ENCODE measurements at regions not wholly inside any gene's neighbourhood (a gene's known extent, or its start where the extent isn't known, plus 50 kb on each side); places are given as distances from the start of the nearest gene placed in this dataset.

DNA sequence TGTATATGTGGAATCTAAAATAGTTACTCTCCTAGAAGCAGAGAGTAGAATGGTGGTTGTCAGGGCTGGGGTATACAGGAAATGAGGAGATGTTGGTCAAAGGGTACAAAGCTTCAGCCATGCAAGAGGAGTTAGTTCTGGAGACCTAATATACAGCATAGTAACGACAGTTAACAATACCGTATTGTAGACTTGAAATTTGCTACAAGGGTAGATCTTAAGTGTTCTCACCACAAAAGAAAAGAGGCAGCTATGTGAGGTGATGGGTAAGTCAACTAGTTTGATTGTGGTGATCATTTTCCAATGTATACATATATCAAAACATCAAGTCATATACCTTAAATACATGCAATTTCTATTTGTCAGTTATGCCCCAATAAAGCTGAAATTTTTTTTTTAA lies 98.2 kb upstream of the CYP1B1 start:
- peaks cover 28% of the 10 kb centered on the region for H3K27me3 Mint-ChIP-seq
- peaks cover 2% of the 10 kb centered on the region for H3K4me1 Mint-ChIP-seq
- no peak for DNase-seq
- intact Hi-C loops (cut with micrococcal nuclease): no loop called here
- H3K9me3 Mint-ChIP-seq: peaks cover 4% of the 10 kb centered on the region
- no peak overlapping the region for H3K4me3 Mint-ChIP-seq
- H3K36me3 Mint-ChIP-seq (ENCODE audit: low read depth): no peaks in the 10 kb centered on the region
- H3K27ac Mint-ChIP-seq: no peak overlapping the region

DNA sequence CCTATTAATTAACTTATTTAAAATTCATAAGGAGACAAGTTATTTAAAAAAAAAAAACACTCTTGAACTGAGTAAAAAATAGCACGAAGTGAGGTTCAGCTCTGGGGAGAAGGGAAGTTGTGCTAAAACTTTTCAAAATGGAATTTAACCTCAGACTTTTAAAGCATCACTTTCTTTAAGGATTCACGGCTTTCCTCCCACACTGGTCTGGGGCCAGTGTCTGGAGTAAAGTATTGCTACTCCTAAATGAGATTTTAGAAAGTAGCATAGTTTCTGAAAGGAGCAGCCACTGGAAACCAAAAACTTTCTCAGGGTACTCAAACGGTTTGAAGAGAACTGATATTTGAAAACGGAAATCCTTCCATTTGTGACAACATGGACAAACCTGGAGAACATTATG lies 97.7 kb upstream of the CYP1B1 start:
- no peak for DNase-seq
- Mint-ChIP-seq H3K4me3 (no peak overlapping the region), H3K4me1 (no peaks in the 10 kb centered on the region), H3K27ac (no peak overlapping the region), H3K36me3 (ENCODE audit: low read depth) (no peaks in the 10 kb centered on the region), H3K9me3 (no peaks in the 10 kb centered on the region), H3K27me3 (peaks cover 23% of the 10 kb centered on the region)
- intact Hi-C loops (cut with micrococcal nuclease): no loop called here

DNA sequence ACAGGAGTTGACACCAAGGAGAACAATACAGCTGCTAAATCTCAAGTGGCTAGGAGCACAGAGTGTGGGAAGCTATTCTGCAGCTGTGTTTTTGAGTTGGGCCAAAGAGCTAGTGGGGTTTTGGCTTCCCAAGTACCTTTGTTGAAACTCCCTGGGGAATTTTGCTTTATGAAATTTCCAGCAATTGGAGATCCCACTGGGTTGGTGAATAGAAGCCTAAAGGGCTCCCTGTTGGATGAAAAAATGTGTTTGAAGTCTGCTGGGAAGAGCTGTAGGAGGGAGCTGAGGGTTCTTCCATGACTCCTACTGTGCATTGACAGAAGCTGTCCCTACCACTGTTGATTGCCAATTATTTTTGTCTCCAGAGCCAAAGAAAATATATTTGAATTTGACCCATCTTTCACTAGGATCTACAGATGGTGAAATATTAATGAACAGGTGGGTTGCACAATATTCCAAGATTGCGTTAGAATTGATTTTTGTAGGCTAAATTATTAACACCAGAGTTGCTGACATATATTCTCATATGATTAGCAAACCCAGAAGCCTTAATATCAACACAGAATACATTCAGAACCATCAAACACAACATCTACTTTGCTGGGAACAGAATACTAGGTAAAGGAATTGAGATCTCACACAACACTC lies 95.4 kb upstream of the CYP1B1 start:
- Mint-ChIP-seq H3K36me3 (ENCODE audit: low read depth) (no peaks in the 10 kb centered on the region), H3K9me3 (no peaks in the 10 kb centered on the region), H3K4me3 (no peak overlapping the region), H3K27ac (no peak overlapping the region), H3K4me1 (no peaks in the 10 kb centered on the region), H3K27me3 (peaks cover 21% of the 10 kb centered on the region)
- DNase-seq: no peak
- intact Hi-C loops (cut with micrococcal nuclease): no loop called here

DNA sequence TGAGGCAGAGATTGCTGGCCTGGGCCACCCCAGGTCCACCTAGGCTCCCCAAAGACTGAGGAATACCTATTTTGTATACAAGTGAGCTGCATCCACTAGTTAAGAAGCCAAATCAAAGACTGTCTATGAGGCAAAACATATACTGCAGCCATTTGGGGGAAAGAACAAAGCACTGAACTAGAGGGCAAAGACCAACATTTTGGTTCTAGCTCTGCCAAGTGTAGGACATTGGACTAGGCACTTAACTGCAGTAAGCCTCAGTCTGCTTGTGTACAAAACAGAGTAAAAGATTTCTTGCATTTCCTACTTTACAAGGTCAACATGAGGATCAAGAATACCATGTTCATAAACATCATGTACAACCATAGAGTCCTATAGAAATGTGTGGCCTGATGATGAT lies 94.8 kb upstream of the CYP1B1 start:
- H3K27me3 Mint-ChIP-seq: peaks cover 21% of the 10 kb centered on the region
- H3K36me3 Mint-ChIP-seq (ENCODE audit: low read depth): no peaks in the 10 kb centered on the region
- DNase-seq: no peak
- H3K4me3 Mint-ChIP-seq: no peak overlapping the region
- intact Hi-C loops (cut with micrococcal nuclease): no loop called here
- no peaks in the 10 kb centered on the region for H3K4me1 Mint-ChIP-seq
- H3K27ac Mint-ChIP-seq: no peak overlapping the region
- no peaks in the 10 kb centered on the region for H3K9me3 Mint-ChIP-seq

DNA sequence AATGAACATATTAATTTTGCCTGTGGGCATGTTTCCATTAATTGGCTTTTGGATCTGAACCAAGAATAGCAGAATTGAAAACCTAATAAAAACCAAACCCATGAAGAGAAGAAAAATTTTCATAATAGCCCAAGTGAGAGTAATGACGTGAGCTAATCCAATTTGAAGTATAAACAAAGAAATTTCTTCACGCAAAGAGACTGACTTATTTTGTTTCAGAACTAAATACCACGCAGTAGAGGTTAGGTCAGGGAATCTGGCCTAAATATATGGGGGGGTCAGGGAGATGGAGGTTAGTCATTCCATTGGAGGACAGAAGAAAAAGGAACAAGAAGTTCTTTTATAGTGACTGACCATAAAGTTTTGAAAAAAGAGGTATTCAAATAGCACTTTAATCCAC lies 94.1 kb upstream of the CYP1B1 start:
- no peak overlapping the region for H3K4me3 Mint-ChIP-seq
- DNase-seq: no peak
- no peaks in the 10 kb centered on the region for H3K9me3 Mint-ChIP-seq
- intact Hi-C loops (cut with micrococcal nuclease): no loop called here
- H3K36me3 Mint-ChIP-seq (ENCODE audit: low read depth): no peaks in the 10 kb centered on the region
- peaks cover 21% of the 10 kb centered on the region for H3K27me3 Mint-ChIP-seq
- no peak overlapping the region for H3K27ac Mint-ChIP-seq
- H3K4me1 Mint-ChIP-seq: no peaks in the 10 kb centered on the region

DNA sequence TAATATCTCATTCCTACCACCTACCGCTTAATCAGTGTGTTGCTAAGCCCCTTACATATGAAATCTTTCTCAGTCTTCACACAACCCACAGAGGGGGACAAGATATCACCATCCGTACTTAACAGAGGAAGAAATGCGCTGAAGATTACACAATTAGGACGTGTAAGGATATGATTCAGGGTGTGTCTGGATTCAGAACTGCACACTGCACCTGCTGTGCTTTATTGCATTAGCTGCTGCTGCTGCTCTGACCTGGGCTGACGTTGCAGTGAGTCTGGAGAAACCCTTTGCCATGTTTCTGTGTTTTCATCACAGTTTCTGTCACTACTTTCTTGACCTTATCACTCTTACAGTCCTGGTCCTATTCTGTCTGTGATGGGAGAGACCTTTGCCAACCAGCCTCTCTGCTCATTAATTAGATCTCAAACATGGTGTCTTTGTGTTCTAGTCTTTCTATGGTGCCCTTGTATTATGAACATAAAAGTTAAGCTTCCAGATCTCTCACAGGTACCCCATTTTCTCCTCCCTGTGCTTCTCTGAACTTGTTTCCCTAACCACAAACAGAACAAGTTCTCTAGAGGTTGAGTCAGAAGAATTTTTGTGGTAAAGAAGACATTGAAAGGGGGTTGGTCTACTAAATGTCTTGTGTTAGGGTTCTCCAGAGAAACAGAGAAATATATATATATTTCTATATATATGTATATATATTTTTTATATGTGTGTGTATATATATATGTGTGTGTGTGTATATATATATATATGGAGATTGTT lies 92.9 kb upstream of the CYP1B1 start:
- no peaks in the 10 kb centered on the region for H3K9me3 Mint-ChIP-seq
- DNase-seq: no peak
- peaks cover 23% of the 10 kb centered on the region for H3K27me3 Mint-ChIP-seq

DNA sequence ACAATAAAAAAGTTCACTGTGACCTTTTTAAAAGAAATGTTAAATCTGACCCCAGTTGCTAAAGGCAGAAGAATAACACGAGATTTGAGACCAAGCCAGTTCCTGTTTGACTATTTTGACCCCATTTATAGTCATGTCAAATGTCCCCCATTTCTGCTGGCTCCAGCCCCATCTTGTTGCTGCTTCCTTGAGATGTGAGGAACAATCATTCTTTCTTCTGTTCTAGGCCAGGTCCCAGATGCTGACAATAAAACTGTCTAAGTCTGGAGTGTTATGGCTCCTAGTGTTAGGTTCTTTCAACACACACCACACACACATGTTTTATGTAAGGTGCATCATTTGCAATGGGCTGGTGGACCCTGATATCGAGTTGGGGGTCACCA lies 92.0 kb upstream of the CYP1B1 start:
- H3K4me1 Mint-ChIP-seq: no peaks in the 10 kb centered on the region
- intact Hi-C loops (cut with micrococcal nuclease): no loop called here
- H3K27ac Mint-ChIP-seq: no peak overlapping the region
- H3K27me3 Mint-ChIP-seq: peaks cover 26% of the 10 kb centered on the region
- no peak for DNase-seq
- no peak overlapping the region for H3K4me3 Mint-ChIP-seq
- H3K9me3 Mint-ChIP-seq: no peaks in the 10 kb centered on the region
- no peaks in the 10 kb centered on the region for H3K36me3 Mint-ChIP-seq (ENCODE audit: low read depth)

More for the DNA sequence above, 92.9 kb upstream of the CYP1B1 start:
- Mint-ChIP-seq H3K36me3 (ENCODE audit: low read depth) (no peaks in the 10 kb centered on the region), H3K4me1 (no peaks in the 10 kb centered on the region), H3K27ac (no peak overlapping the region), H3K4me3 (no peak overlapping the region)
- intact Hi-C loops (cut with micrococcal nuclease): no loop called here

DNA sequence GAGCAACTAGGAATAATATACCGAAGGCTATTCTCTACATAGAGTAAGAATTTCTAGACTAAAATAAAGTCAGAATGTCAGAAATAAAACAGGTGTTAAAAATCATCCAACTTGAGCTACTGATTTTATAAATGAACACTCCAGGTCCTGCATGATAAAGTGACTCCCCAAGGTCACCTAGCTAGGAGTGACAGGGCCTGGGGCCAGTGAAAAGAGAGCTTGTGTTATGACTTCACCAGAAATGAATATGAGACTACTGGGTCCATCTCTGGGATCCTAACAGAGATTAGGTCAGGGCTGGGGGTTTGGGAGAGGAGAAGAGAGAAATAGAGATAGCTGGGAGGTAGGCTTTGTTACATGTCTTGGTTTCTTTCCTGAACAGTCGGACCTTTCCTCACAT lies 89.7 kb upstream of the CYP1B1 start:
- Mint-ChIP-seq H3K4me1 (no peaks in the 10 kb centered on the region), H3K27ac (no peak overlapping the region), H3K27me3 (peaks cover 29% of the 10 kb centered on the region), H3K9me3 (no peaks in the 10 kb centered on the region), H3K36me3 (ENCODE audit: low read depth) (no peaks in the 10 kb centered on the region), H3K4me3 (no peak overlapping the region)
- intact Hi-C loops (cut with micrococcal nuclease): no loop called here
- no peak for DNase-seq

DNA sequence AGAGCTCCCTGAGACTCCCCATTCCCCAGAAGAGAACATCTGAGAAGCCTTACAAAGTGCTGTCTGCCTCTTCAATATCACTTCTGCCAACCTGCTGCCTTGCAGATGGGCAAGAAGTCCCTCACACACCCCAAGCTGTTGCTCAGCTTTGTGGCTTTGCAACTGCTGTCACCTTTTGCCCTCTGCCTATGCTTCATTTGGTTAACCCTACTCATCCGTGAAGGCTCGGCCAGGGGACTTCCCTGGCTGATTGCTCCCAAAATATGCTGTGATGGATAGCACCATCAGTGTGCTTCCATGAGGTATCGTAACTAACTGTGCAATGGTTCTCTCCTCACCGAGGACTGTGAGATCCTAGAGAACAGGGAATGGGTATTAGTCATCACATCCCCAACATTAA lies 88.9 kb upstream of the CYP1B1 start:
- intact Hi-C loops (cut with micrococcal nuclease): no loop called here
- Mint-ChIP-seq H3K4me1 (no peaks in the 10 kb centered on the region), H3K36me3 (ENCODE audit: low read depth) (no peaks in the 10 kb centered on the region), H3K9me3 (no peaks in the 10 kb centered on the region), H3K27me3 (peaks cover 34% of the 10 kb centered on the region), H3K4me3 (no peak overlapping the region), H3K27ac (no peak overlapping the region)
- DNase-seq: no peak

DNA sequence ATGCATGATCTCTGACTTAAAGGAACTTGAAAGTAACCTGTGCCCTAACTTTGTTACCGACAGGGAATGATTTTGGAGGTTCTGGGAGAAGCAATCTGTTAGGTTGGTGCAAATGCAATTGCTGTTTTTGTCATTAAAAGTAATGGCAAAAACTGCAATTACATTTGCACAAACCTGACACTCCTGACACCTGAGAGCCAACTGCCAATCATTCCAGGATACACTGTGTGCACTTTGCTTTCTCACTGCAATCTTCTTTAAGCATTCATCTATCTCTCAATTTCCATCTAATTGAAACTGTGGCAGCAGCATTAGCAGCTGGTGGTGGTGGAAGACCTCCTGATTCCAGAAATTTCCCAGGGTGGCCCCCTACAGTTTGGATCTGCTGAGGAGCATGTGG lies 87.6 kb upstream of the CYP1B1 start:
- Mint-ChIP-seq H3K4me3 (no peak overlapping the region), H3K9me3 (no peaks in the 10 kb centered on the region), H3K4me1 (no peaks in the 10 kb centered on the region), H3K36me3 (ENCODE audit: low read depth) (no peaks in the 10 kb centered on the region), H3K27me3 (peaks cover 34% of the 10 kb centered on the region), H3K27ac (no peak overlapping the region)
- intact Hi-C loops (cut with micrococcal nuclease): no loop called here
- DNase-seq: no peak

DNA sequence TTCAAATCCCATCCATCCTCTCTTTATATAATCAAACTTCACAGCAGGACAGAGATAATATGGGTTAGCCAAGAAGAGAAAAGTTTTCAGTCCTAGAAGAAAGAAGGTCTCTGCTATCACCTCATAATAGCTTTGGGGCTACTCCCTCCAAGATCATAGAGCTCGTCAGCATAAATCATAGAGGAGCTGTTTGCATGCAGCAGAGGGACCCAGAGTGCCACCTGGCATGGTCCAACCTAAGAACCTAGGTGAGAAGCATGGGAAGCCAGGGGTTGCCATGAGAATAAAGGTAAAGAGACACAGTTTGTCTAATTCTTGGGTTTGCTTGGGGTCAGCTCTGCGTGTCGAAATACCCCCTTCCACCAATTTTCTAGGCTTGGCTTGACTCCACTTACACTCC lies 87.1 kb upstream of the CYP1B1 start:
- Mint-ChIP-seq H3K27ac (no peak overlapping the region), H3K9me3 (no peaks in the 10 kb centered on the region), H3K4me1 (no peaks in the 10 kb centered on the region), H3K36me3 (ENCODE audit: low read depth) (no peaks in the 10 kb centered on the region), H3K27me3 (peaks cover 34% of the 10 kb centered on the region), H3K4me3 (no peak overlapping the region)
- intact Hi-C loops (cut with micrococcal nuclease): no loop called here
- DNase-seq: no peak

DNA sequence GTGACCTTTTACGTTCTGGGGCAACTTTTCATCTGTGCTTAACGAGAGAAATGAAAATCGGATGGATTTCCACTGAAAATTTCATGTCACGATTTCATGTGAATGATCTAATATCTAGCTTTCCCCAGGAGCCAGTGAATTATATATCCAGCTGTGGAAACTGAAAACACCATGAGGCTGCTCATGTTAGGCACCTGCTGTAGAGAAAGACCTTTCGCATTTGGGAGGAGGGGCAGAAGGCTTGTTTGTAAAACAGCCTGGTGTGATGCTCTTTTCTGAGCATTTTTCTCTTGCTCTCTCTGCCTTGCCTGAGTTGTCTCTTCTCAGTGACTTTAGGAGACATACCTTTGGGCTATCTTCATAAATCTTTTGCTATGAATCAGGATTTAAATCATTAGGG lies 84.6 kb upstream of the CYP1B1 start:
- Mint-ChIP-seq H3K4me3 (no peak overlapping the region), H3K27ac (no peak overlapping the region), H3K27me3 (peaks cover 40% of the 10 kb centered on the region), H3K9me3 (no peaks in the 10 kb centered on the region), H3K4me1 (no peaks in the 10 kb centered on the region), H3K36me3 (ENCODE audit: low read depth) (no peaks in the 10 kb centered on the region)
- intact Hi-C loops (cut with micrococcal nuclease): no loop called here
- DNase-seq: no peak

DNA sequence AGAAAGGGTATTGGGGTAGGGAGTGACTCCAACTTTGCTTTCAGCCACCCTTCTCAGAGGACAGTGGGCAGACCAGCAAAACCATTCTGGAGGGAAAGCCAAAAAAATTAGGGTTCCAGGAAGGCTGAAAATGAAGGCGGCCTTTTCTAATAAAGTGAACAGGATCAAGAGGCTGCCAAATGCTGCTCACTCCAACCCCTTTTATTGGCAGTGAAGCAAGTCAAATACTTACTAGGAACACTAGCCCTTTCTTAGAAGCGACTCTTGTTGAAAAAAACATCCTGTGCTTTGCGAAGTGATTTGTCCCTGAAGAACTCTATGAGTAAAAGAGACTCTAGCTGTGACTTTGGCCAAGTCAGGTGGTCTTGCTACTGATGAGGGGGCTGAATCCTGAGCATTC lies 83.6 kb upstream of the CYP1B1 start:
- intact Hi-C loops (cut with micrococcal nuclease): no loop called here
- no peaks in the 10 kb centered on the region for H3K4me1 Mint-ChIP-seq
- H3K36me3 Mint-ChIP-seq (ENCODE audit: low read depth): no peaks in the 10 kb centered on the region
- peaks cover 38% of the 10 kb centered on the region for H3K27me3 Mint-ChIP-seq
- no peak overlapping the region for H3K27ac Mint-ChIP-seq
- H3K9me3 Mint-ChIP-seq: no peaks in the 10 kb centered on the region
- no peak for DNase-seq
- no peak overlapping the region for H3K4me3 Mint-ChIP-seq

DNA sequence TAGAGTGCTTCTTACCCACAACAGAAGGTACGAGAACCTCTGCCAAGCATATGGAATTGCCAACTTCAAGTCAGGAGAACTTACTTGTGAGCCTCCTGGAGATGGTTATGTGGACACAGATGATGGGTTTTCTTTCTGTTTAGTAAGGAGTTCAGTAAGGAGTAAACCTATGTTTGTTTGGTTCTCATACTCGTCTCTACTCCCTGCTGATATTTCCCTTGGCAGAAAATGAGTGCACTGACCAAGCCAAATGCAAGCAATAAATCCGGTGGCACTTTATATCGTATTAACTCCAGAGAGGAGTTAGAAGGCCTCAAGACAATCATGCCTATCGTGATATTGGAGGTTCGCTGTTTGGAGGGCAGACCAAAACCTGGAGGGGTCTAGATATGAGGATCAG lies 83.2 kb upstream of the CYP1B1 start:
- no peak overlapping the region for H3K4me3 Mint-ChIP-seq
- H3K4me1 Mint-ChIP-seq: no peaks in the 10 kb centered on the region
- intact Hi-C loops (cut with micrococcal nuclease): no loop called here
- peaks cover 36% of the 10 kb centered on the region for H3K27me3 Mint-ChIP-seq
- no peaks in the 10 kb centered on the region for H3K9me3 Mint-ChIP-seq
- no peak overlapping the region for H3K27ac Mint-ChIP-seq
- DNase-seq: no peak
- H3K36me3 Mint-ChIP-seq (ENCODE audit: low read depth): no peaks in the 10 kb centered on the region

All from activated CD4-positive, alpha-beta T cell treated with anti-CD3 and anti-CD28 coated beads, Interleukin-2, amount 10 ng/mL, durations not matched to agents 24 days and 14 days (primary cell).